ENCODE measurements at regions not wholly inside any gene's neighbourhood (a gene's known extent, or its start where the extent isn't known, plus 50 kb on each side); places are given as distances from the start of the nearest gene placed in this dataset.

- POLR2A ChIA-PET (ENCODE audit: low non-redundant PET): no interaction called here
- no peak overlapping the region for H3K27ac ChIP-seq
- DNase-seq (ENCODE audit: low spot score): no peak
- TF ChIP-seq CTCF (conservative IDR thresholded peaks at IDR 0.05; ENCODE audit: low read depth): no peak
- CTCF ChIA-PET: no interaction called here
Measured at GRCh38 chr6:155549028-155549798, 93.6 kb upstream of the NOX3 start.

GRCh38 chr6:155548576-155548975 lies 92.9 kb upstream of the NOX3 start:
- TF ChIP-seq CTCF (conservative IDR thresholded peaks at IDR 0.05; ENCODE audit: low read depth): no peak
- no peak overlapping the region for H3K27ac ChIP-seq
- POLR2A ChIA-PET (ENCODE audit: low non-redundant PET): no interaction called here
- CTCF ChIA-PET: no interaction called here
- no peak for DNase-seq (ENCODE audit: low spot score)

- CTCF ChIA-PET: no interaction called here
- no peak for DNase-seq (ENCODE audit: low spot score)
- no peak for TF ChIP-seq CTCF (conservative IDR thresholded peaks at IDR 0.05; ENCODE audit: low read depth)
- no peak overlapping the region for H3K27ac ChIP-seq
- POLR2A ChIA-PET (ENCODE audit: low non-redundant PET): no interaction called here
Measured at GRCh38 chr6:155544677-155545076, 89.0 kb upstream of the NOX3 start.

- no peak for DNase-seq (ENCODE audit: low spot score)
- no peak for TF ChIP-seq CTCF (conservative IDR thresholded peaks at IDR 0.05; ENCODE audit: low read depth)
- POLR2A ChIA-PET (ENCODE audit: low non-redundant PET): no interaction called here
- CTCF ChIA-PET: no interaction called here
- H3K27ac ChIP-seq: no peak overlapping the region
Measured at GRCh38 chr6:155543166-155543847, 87.7 kb upstream of the NOX3 start.

- no peak for DNase-seq (ENCODE audit: low spot score)
- POLR2A ChIA-PET (ENCODE audit: low non-redundant PET): no interaction called here
- H3K27ac ChIP-seq: no peak overlapping the region
- CTCF ChIA-PET: interaction anchor here (0.6 kb wide), 1 partner anchor 165 kb away, joined by 4 read pairs; no protein-coding TSS in a partner anchor
- TF ChIP-seq CTCF (conservative IDR thresholded peaks at IDR 0.05; ENCODE audit: low read depth): no peak
Measured at GRCh38 chr6:155542036-155542435, 86.4 kb upstream of the NOX3 start.

GRCh38 chr6:155538708-155539390 lies 83.2 kb upstream of the NOX3 start:
- ChIA-PET CTCF (no interaction called here), POLR2A (ENCODE audit: low non-redundant PET) (no interaction called here)
- no peak for DNase-seq (ENCODE audit: low spot score)
- H3K27ac ChIP-seq: no peak overlapping the region
- TF ChIP-seq CTCF (conservative IDR thresholded peaks at IDR 0.05; ENCODE audit: low read depth): no peak

Data from RWPE1 (cell line).